CD4-positive, alpha-beta T cell treated with Interferon gamma for 1 hour (primary cell): ENCODE measurements at regions not wholly inside any gene's neighbourhood (a gene's known extent, or its start where the extent isn't known, plus 50 kb on each side); places are given as distances from the start of the nearest gene placed in this dataset.

Source experiments
- DNase-seq: peaks from one replicate; pipeline ENCODE4 v3.0.0-alpha.2; 2020

DNA sequence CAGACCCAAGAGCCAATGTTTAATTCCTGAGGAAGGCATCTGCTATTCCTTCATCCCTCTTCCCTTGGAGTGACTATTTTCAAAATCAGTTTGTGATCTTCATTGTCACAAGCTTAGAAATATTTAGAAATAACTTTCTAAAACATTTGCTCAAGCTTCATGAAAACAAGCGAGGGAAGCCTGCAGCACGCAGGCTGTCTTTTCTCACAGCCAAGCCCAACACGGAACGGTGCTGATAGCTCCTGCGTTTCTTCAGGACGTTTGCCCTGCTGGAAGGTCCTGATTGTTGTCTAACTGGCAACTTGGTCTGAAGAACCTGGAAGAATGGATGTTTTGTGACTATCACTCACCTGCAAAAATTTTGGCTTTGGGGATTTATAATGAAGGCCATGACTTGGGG is 152.5 kb downstream of the FGF9 start:
- DNase-seq = no peak

- no peak for DNase-seq
Observed at GRCh38 chr13:21823949-21824348, 153.1 kb downstream of the FGF9 start.

GRCh38 chr13:21825186-21825585 is 154.3 kb downstream of the FGF9 start:
- DNase-seq = no peak

DNA sequence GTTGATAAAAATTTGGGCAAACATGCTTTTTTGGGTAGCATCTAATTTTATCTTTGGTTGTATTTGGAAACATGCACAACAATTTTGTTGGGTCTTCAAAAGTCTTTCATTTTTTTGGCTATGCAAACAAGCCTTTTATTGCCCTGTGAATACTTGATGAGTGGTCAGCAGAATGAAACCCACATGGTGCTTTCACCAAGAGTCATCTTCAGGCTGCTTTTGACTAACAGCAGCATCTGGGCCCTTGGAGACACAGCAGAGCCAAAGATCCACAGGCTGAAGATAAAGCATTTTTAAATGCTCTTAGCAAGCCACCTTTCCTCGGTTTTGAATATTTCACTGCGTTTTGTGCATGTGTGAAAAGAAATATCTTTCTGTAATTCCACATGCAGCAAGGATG is 154.9 kb downstream of the FGF9 start:
- DNase-seq = no peak

- no peak for DNase-seq
Observed at GRCh38 chr13:21826214-21827015, 155.5 kb downstream of the FGF9 start.

GRCh38 chr13:21831654-21832324 is 160.9 kb downstream of the FGF9 start:
- no peak for DNase-seq

DNA sequence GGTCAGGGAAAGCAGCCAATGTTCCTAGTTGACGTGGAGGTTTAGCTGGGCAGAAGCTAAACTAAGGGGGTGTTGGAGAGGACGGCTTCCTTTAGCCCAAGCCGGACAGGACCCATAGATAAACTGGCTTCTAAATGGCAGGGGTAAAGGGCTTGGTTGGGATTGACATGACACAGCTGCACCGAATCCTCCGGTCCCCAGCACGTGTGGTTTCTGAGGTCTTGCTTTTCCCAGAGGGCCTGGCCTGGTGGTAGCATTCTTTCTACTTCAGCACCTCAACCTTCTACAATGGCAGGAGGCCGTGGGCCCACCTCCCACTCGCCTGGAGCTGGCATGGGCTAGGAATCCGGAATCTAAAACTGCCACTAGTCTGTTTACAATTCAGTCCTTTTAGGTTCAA is 163.0 kb downstream of the FGF9 start:
- no peak for DNase-seq

DNA sequence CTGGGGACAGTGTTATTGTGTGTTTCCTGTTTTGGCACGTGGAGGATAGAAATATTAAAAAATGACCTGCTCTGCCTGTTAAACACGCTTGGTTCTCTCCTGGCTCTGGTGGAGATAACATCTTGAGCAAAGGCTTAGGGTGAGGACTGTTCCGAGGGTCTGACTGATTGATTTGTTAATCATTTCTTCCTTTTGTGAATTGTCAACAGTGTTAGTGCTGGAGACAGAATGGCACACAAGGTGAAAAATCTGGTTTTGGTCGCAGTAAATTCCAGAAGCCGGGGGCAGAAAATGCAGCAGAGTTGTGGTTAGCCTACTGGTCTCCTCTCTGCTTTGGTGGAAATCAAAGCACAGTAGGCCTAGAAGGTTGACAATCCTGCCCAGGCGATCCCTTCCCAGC is 163.6 kb downstream of the FGF9 start:
- DNase-seq = no peak

DNA sequence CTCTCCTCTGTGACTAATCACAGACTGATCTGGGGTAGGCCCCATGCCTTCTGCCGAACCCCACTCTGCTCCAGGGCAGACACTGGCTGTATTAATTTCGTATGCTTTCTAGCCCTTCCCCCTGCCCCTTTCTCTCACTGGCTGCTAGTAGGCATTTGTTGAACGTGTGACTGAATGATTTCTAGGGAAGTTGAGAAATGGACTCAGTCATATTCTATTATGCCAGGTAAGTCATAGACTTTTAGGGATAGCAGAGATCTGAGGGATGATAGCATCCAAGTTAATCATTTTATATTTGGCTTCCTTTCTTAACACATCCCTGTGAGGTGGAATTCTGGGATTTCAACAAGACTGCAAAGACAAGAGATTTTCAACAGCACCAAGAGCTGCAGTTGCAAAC is 166.4 kb downstream of the FGF9 start:
- DNase-seq = no peak

DNA sequence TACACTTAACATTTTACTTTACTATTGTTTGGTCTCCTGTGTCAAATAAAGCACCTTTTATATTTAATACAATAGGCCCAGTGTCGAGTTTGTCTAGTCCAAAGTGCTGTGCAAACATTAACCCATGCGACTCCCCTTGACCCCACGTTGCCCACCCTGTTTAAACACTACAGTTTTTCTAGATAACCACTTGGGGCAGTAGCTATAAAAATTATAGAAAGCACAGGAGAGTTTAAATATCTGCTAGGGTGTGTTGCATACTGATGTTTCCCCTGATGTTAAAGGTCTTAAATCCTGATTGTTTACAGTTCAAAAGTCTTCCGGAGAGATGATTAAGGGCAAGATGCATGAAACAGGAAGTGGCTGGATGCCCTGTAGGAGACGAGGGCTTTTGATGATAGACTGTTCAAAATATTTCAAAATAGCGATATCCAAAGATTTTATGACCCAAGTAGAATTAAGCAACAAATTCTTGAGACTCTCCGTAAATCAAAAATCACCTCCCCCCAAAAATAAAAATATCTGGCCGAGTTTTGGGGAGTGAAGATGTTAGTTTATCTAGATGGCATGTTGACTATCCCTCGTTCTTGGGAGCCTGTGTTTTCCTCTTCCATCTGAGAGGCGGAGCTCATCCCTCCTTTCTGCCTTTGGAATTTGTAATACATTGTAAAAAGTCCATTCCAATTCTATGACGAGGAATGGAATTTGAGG is 167.1 kb downstream of the FGF9 start:
- no peak for DNase-seq

- DNase-seq = no peak
Observed at GRCh38 chr13:21846605-21847004, 175.7 kb downstream of the FGF9 start.

GRCh38 chr13:21849323-21849722 is 178.4 kb downstream of the FGF9 start:
- DNase-seq = no peak

GRCh38 chr13:21850013-21851006 is 179.4 kb downstream of the FGF9 start:
- DNase-seq = no peak

DNA sequence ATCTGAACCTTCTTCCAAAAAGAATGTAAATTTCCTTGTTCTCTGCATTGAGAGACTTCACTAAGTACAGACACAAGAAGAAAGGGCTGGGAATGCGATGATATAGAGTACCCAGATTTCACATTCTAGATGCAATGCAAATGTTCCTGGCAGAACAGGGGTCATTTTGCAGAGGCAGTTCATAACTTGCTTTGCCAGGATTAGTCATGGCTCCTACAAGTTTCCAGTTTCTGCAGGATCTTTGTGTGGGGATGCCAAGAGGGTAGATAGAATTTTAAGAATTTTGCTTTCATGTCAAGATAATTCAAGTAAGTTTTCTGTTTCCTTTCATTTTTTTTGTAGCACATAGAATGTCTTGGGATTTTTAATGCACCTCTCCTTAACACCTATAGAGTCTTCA is 181.2 kb downstream of the FGF9 start:
- no peak for DNase-seq

- no peak for DNase-seq
Observed at GRCh38 chr13:21853779-21854178, 182.9 kb downstream of the FGF9 start.

DNA sequence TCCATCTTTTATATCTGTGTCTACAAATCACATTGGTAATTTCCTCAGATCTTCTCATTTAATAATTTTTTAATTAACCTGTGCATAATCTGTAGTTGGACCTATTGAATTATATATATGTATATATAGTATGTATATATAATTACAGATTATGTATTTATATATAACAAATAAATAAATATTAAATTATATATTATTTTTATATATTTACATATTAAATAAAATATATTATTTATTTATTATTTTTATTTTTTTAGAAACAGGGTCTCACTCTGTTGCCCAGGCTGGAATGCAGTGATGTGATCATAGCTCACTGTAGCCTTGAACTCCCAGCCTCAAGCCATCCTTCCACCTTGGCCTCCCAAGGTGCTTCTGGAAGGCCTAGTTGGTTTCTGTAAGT is 197.9 kb downstream of the FGF9 start:
- DNase-seq = no peak

- no peak for DNase-seq
Observed at GRCh38 chr13:21871382-21871781, 200.5 kb downstream of the FGF9 start.

DNA sequence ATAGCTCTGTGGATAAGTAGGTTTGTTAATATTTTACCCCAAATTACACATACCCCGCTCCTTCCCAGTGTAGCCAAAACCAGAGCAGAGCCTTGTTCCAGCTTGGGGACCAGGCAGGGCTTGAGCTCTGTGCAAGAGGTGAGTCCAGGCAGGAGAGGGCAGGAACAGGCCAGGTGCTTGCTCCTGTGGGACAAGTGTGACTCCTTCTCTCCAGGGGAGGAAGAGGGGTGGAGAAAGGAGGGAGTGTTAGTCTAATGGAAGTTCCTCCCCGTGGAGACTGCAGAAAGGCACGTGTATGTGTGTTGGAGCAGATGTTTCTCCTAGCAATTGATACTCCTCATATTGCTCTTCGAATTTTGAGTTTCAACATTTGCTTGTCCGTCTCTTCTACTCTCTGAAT is 201.0 kb downstream of the FGF9 start:
- no peak for DNase-seq

DNA sequence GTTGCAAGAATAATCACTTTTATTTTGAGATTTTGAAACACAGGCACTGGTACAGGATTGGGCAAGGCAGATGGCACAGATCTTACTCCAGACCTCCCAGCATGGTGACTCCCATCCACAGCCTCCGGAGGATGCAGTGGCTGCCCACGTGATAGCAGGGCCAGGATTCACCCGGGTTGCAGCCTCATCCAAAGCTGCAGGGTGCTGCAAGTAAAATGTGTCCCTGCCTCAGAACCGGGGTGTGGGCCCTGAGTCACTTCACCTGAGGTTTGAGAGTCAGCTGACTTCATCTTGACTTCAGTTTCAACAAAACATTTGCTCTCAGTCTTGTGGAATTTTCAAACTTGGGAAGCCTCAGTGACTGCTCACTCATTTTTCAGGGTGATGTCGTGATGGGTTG is 201.9 kb downstream of the FGF9 start:
- DNase-seq = no peak

GRCh38 chr13:21875116-21875515 is 204.2 kb downstream of the FGF9 start:
- no peak for DNase-seq

GRCh38 chr13:21879263-21879914 is 208.5 kb downstream of the FGF9 start:
- DNase-seq = no peak

DNA sequence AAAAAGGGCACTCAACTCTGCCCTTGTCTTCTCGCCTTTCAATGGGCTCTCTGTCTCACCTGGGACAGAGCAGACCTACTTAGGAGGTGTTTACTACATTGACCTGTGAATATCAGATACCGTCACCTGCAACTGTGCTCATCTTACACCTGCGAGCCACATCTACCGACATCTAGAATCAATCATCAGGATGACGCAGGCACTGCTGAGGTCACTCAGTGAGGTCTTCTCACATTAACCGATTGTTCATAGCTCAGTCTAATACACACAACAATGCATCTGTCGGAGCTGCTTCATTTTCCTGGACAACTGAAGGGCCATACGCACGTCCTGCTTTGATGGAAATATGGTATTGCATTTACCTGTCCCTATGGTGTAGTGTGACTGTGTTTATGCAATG is 211.9 kb downstream of the FGF9 start:
- DNase-seq = no peak
